ENCODE measurements at regions not wholly inside any gene's neighbourhood (a gene's known extent, or its start where the extent isn't known, plus 50 kb on each side); places are given as distances from the start of the nearest gene placed in this dataset.

DNA sequence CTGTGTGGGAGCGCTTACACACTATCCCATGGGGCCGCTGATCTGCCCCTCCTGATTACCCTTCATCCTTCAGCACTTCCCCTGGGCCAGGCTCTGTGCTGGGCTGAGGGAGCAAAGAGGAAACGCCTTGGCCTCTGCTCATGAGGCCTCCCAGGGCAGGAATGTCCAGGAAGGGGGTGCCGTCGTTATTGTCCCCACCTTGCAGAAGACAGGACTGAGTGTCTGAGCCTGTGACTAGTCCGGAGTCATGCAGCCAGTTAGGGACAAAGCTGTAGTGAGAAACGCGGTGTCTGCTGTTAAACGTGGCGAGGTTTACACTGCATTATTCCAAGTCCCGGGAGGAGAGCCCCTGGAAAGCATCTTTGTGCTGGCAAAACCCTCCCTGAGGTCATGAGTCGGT, 160.0 kb downstream of the TRIM29 start:
- DNase-seq (ENCODE audit: low spot score), result no peak
- BruUV-seq (replicated peaks), result no TSS peak

More for the DNA sequence above, 160.0 kb downstream of the TRIM29 start:
- Histone ChIP-seq H3K27ac (ENCODE audit: extremely low read length, insufficient read depth, low read length) (no peak overlapping the region), H3K9me3 (ENCODE audit: low read length) (no peaks in the 10 kb centered on the region), H3K4me2 (ENCODE audit: low read depth, low read length) (no peak overlapping the region), H3K4me1 (ENCODE audit: insufficient read depth, low read length) (no peaks in the 10 kb centered on the region), H4K20me1 (ENCODE audit: insufficient read depth, low read length) (no peaks in the 10 kb centered on the region), H3K36me3 (replicated peaks in 1 of 2; ENCODE audit: control insufficient read depth in 1 of 2, insufficient read depth in 2 of 2, low read length in 2 of 2) (no peaks in the 10 kb centered on the region), H3K79me2 (ENCODE audit: insufficient read depth, low read length) (no peaks in the 10 kb centered on the region), H2AFZ (ENCODE audit: low read length) (no peak overlapping the region), H3K4me3 (replicated peaks in 1 of 3; ENCODE audit: insufficient read depth in 1 of 3, low read depth in 2 of 3, low read length in 3 of 3) (no peak overlapping the region), H3K27me3 (ENCODE audit: control insufficient read depth in 1 of 2, insufficient read depth in 2 of 2, low read length in 2 of 2) (peaks cover 12 to 50% of the 10 kb centered on the region in 2 experiments; a peak in 3 of 5 replicates), H3K9ac (ENCODE audit: insufficient read depth, low read depth, low read length) (no peak overlapping the region)
- CTCF ChIA-PET (ENCODE audit: low intra/inter-chr PET ratio, low total read pairs), result no interaction called here
- POLR2A ChIA-PET, result no interaction called here
- ATAC-seq (no peak), FAIRE-seq (no peak)
- 17% methylated on average over 10 of the region's 12 CpGs for WGBS (ENCODE audit: low lambda C conversion rate)
- TF ChIP-seq NFIC (IDR thresholded peaks at IDR 0.05; ENCODE audit: low read length) (no peak), YEATS2 (CRISPR knock-in tag; IDR thresholded peaks at IDR 0.05; ENCODE audit: borderline replicate concordance) (no peak), HNRNPH1 (optimal IDR thresholded peaks at IDR 0.05; ENCODE audit: low read depth, low read length) (no peak), SMARCC2 (IDR thresholded peaks at IDR 0.05) (no peak), PREB (CRISPR knock-in tag; IDR thresholded peaks at IDR 0.05) (no peak), ZBTB26 (CRISPR knock-in tag; IDR thresholded peaks at IDR 0.05; ENCODE audit: borderline replicate concordance) (no peak), ARNTL (CRISPR knock-in tag; IDR thresholded peaks at IDR 0.05) (no peak), GLMP (CRISPR knock-in tag; IDR thresholded peaks at IDR 0.05; ENCODE audit: borderline replicate concordance) (no peak), DNMT1 (CRISPR knock-in tag; IDR thresholded peaks at IDR 0.05) (no peak), TEAD2 (CRISPR knock-in tag; IDR thresholded peaks at IDR 0.05) (no peak), GABPB1 (CRISPR knock-in tag; IDR thresholded peaks at IDR 0.05) (no peak), ZNF589 (CRISPR knock-in tag; conservative IDR thresholded peaks at IDR 0.05) (no peak), RELA (CRISPR knock-in tag; IDR thresholded peaks at IDR 0.05) (no peak), MLX (CRISPR knock-in tag; IDR thresholded peaks at IDR 0.05) (no peak), XRCC5 (optimal IDR thresholded peaks at IDR 0.05; ENCODE audit: low read length) (no peak), ZNF563 (CRISPR knock-in tag; IDR thresholded peaks at IDR 0.05) (no peak), MIER2 (CRISPR knock-in tag; IDR thresholded peaks at IDR 0.05) (no peak), ZNF850 (CRISPR knock-in tag; conservative IDR thresholded peaks at IDR 0.05) (no peak)
- TF ChIP-seq, protein P1, sequence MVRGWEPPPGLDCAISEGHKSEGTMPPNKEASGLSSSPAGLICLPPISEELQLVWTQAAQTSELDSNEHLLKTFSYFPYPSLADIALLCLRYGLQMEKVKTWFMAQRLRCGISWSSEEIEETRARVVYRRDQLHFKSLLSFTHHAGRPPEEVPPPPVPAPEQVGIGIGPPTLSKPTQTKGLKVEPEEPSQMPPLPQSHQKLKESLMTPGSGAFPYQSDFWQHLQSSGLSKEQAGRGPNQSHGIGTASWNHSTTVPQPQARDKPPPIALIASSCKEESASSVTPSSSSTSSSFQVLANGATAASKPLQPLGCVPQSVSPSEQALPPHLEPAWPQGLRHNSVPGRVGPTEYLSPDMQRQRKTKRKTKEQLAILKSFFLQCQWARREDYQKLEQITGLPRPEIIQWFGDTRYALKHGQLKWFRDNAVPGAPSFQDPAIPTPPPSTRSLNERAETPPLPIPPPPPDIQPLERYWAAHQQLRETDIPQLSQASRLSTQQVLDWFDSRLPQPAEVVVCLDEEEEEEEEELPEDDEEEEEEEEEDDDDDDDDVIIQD (CRISPR knock-in tag; IDR thresholded peaks at IDR 0.05; ENCODE audit: low read depth), result no peak
- in situ Hi-C loops (cut with HindIII; ENCODE audit: extremely low pct_ligation_motif_present, low pct_unique_long_range_greater_than_20kb) (no loop called here), intact Hi-C loops (cut with micrococcal nuclease; ENCODE audit: unreplicated experiment) (no loop called here)

Measured in HepG2 (cell line).